OCI-LY1 (cell line): ENCODE measurements at regions not wholly inside any gene's neighbourhood (a gene's known extent, or its start where the extent isn't known, plus 50 kb on each side); places are given as distances from the start of the nearest gene placed in this dataset.

Source experiments
- EZH2 ChIP-seq: fragments of 200-600 bp; sonication (generic), shearing (Covaris generic); IDR thresholded peaks from 2 replicates; pipeline ENCODE4 v1.8.0; 2017; ENCODE audit warnings: borderline replicate concordance, mixed run types, mild to moderate bottlenecking, antibody characterized with exemption, low read length, moderate library complexity, mixed read lengths
- TF ChIP-seq, protein P1 (sequence below): fragments of 200-600 bp; sonication (generic), shearing (Covaris generic); IDR thresholded peaks from 2 replicates; pipeline ENCODE4 v1.5.1; 2017; ENCODE audit warnings: mild to moderate bottlenecking, antibody characterized with exemption, low read length, moderate library complexity, mixed read lengths

DNA sequence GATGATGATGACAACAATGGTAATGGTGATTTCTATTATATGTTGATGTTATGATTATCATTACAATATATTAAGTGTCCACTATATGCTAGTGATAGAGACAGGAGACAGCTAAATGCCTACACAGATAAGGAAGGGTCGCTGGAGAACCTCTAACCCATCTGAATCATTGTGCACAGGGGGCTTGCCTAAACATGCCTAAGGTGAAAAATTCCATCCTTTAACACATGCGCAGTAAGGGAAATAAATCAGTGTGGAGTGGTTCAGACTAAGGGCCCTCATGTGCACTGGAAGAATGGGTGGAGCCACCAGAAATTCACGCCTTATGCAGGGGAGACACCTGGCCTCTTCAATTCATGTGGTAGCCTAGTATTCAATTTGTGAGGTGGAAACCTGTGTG is 120.4 kb downstream of the TPBG start:
- TF ChIP-seq, protein P1, sequence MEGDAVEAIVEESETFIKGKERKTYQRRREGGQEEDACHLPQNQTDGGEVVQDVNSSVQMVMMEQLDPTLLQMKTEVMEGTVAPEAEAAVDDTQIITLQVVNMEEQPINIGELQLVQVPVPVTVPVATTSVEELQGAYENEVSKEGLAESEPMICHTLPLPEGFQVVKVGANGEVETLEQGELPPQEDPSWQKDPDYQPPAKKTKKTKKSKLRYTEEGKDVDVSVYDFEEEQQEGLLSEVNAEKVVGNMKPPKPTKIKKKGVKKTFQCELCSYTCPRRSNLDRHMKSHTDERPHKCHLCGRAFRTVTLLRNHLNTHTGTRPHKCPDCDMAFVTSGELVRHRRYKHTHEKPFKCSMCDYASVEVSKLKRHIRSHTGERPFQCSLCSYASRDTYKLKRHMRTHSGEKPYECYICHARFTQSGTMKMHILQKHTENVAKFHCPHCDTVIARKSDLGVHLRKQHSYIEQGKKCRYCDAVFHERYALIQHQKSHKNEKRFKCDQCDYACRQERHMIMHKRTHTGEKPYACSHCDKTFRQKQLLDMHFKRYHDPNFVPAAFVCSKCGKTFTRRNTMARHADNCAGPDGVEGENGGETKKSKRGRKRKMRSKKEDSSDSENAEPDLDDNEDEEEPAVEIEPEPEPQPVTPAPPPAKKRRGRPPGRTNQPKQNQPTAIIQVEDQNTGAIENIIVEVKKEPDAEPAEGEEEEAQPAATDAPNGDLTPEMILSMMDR = no peak
- TF ChIP-seq EZH2 = no peak
